Activated naive CD4-positive, alpha-beta T cell treated with anti-CD3 and anti-CD28 coated beads, Interleukin-2, amount 50 U/mL, for 24 hours (primary cell): ENCODE measurements at regions not wholly inside any gene's neighbourhood (a gene's known extent, or its start where the extent isn't known, plus 50 kb on each side); places are given as distances from the start of the nearest gene placed in this dataset.
"Not testable (repeated sequence)": the region's sequence is repeated elsewhere in the genome, so short reads cannot be mapped to it uniquely, and the experiment has no call there.

Source experiments
- H3K27ac Mint-ChIP-seq: one replicate; pipeline ENCODE4 v1.8.0; 2021; ENCODE audit warnings: mild to moderate bottlenecking, mixed read lengths
- H3K27me3 Mint-ChIP-seq: one replicate; pipeline ENCODE4 v1.8.0; 2021; ENCODE audit warnings: mixed read lengths
- H3K36me3 Mint-ChIP-seq: one replicate; pipeline ENCODE4 v1.8.0; 2021; ENCODE audit warnings: mixed read lengths
- H3K4me1 Mint-ChIP-seq: one replicate; pipeline ENCODE4 v1.8.0; 2021; ENCODE audit warnings: mixed read lengths
- H3K4me3 Mint-ChIP-seq: one replicate; pipeline ENCODE4 v1.8.0; 2021; ENCODE audit warnings: mild to moderate bottlenecking, mixed read lengths
- H3K9me3 Mint-ChIP-seq: one replicate; pipeline ENCODE4 v1.8.0; 2021; ENCODE audit warnings: mixed read lengths

- Mint-ChIP-seq H3K9me3 (peaks cover 11% of the 10 kb centered on the region), H3K36me3 (no peaks in the 10 kb centered on the region), H3K27me3 (no peaks in the 10 kb centered on the region), H3K4me1 (no peaks in the 10 kb centered on the region), H3K27ac (no peak overlapping the region), H3K4me3 (no peak overlapping the region)
These were observed 797.3 kb upstream of the FRG1 start for GRCh38 chr4:189143263-189143952.

DNA sequence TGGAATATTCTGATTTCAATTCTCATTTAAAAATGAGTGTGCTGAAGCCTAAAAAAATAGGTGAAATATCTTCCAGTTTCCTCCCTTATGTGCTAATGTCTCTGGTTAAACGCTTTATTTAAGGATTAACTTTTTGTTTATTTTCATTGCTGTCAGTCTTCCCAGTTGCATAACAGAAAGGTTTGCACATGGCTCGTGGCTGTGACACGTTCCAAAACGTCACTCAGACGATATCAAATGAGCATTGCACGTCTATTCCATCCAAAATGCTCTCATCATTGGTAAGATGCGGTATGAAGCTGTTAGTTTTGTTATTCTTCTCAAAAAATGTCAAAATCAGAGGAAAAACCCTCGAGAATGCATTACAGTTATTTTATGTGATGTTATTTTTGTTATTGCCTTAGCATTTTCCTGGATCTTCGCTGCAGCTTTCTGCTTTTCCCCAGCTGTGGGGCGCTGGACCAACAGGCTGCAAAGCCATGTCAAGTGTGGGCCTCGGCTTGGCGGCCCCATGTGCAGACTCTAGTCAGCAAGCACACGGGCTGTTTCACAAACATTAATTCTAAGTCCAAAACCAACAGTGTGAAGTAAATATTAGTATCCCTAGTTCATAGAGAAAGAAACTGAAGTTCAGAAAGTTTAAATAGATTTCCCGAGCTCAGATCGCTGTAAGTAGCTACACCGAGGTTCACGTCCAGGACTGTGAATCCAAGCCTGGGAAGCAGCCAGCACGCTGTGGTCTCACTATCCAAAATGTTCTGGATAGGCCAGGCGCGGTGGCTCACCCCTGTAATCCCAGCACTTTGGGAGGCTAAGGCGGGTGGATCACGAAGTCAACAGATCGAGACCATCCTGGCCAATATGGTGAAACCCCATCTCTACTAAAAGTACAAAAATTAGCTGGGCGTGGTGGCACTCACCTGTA lies 793.4 kb upstream of the FRG1 start:
- no peak overlapping the region for H3K27ac Mint-ChIP-seq
- no peaks in the 10 kb centered on the region for H3K4me1 Mint-ChIP-seq
- H3K36me3 Mint-ChIP-seq: no peaks in the 10 kb centered on the region
- peaks cover 13% of the 10 kb centered on the region for H3K9me3 Mint-ChIP-seq
- H3K4me3 Mint-ChIP-seq: no peak overlapping the region
- H3K27me3 Mint-ChIP-seq: no peaks in the 10 kb centered on the region

- H3K27ac Mint-ChIP-seq, H3K4me1 Mint-ChIP-seq, H3K4me3 Mint-ChIP-seq, H3K27me3 Mint-ChIP-seq, H3K36me3 Mint-ChIP-seq: not testable (repeated sequence)
- H3K9me3 Mint-ChIP-seq: peaks cover 16% of the 10 kb centered on the region
These were observed 785.6 kb upstream of the FRG1 start for GRCh38 chr4:189155083-189155482.

DNA sequence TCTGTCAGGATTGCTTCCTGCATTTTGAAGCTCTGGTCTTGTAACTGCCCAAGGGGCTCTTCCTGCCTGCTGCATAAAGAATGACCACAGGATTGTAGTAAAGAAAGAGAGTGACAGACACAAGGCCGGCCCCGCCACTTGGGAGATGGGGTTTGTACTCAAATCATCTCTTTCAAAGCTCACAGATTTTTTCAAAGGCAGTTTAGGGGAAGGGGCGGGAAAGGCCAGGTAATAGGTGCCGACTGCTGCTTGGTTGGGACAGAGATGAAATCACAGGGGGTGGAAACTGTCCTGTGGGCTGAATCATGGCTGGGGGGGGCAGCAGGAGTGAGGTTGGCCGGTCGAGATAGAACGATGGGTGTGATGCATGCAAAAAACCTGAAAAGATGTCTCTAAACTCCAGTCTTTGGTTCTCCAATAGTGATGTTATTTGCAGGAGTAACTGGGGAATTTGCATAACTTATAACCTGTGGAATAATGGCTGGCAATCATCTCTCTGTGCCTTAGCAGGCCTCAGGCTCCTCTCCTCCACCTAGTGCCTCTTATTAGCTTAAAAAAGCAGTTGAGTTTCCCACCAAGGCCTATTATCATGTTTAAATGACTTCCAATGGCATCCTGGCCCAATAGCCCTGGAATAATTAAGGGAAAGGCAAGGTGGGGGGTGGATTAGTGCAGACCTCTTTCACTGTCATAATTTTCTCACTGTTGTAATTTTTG lies 778.4 kb upstream of the FRG1 start:
- H3K4me3 Mint-ChIP-seq: no peak overlapping the region
- H3K36me3 Mint-ChIP-seq: no peaks in the 10 kb centered on the region
- H3K27ac Mint-ChIP-seq: no peak overlapping the region
- H3K9me3 Mint-ChIP-seq: peaks cover 10% of the 10 kb centered on the region
- H3K4me1 Mint-ChIP-seq: no peaks in the 10 kb centered on the region
- no peaks in the 10 kb centered on the region for H3K27me3 Mint-ChIP-seq

GRCh38 chr4:189162888-189163287 lies 777.8 kb upstream of the FRG1 start:
- Mint-ChIP-seq H3K27ac (no peak overlapping the region), H3K36me3 (no peaks in the 10 kb centered on the region), H3K4me3 (no peak overlapping the region), H3K9me3 (peaks cover 9% of the 10 kb centered on the region), H3K4me1 (no peaks in the 10 kb centered on the region), H3K27me3 (no peaks in the 10 kb centered on the region)

DNA sequence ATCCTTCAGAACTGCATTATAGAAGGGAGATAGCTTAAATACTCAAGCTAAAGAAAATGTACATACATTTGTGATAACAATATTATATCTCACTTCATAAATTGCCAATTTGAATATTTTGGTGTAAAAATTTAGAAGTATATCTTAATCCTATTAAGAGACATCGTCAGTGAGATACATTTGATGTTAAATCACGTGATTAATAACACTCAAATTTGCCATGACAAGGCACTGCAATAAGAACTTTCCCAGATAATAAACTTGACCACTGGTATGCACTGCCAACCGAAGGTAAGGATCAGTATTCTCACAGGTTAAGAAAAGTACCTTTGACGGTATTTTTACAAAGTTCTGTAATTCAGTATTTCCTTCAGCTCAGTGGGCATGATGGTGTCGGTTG lies 764.7 kb upstream of the FRG1 start:
- H3K4me3 Mint-ChIP-seq: no peak overlapping the region
- H3K27ac Mint-ChIP-seq: no peak overlapping the region
- H3K9me3 Mint-ChIP-seq: peaks cover 16% of the 10 kb centered on the region
- H3K4me1 Mint-ChIP-seq: no peaks in the 10 kb centered on the region
- no peaks in the 10 kb centered on the region for H3K27me3 Mint-ChIP-seq
- no peaks in the 10 kb centered on the region for H3K36me3 Mint-ChIP-seq

DNA sequence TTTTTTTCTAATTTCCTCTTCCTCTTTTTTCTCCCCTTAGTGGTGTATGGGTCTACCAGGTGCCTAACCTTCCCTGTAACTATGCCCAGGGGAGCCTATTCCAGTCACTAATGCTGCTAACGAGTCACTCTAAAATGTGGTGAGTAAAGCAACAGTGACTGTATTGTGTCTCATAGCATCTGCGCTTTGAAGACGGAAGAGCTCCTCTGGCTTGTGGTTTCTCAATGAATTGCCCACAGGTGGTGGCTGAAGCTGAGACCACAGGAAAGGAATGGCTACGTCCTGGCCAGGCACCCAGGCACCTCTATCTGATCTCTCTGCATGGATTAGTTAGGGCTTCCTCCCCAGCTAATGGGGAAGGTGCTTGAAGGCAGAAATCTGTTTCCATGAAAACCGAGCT lies 763.5 kb upstream of the FRG1 start:
- H3K9me3 Mint-ChIP-seq: peaks cover 20% of the 10 kb centered on the region
- no peaks in the 10 kb centered on the region for H3K36me3 Mint-ChIP-seq
- H3K27me3 Mint-ChIP-seq: no peaks in the 10 kb centered on the region
- no peak overlapping the region for H3K4me3 Mint-ChIP-seq
- no peak overlapping the region for H3K27ac Mint-ChIP-seq
- no peaks in the 10 kb centered on the region for H3K4me1 Mint-ChIP-seq

DNA sequence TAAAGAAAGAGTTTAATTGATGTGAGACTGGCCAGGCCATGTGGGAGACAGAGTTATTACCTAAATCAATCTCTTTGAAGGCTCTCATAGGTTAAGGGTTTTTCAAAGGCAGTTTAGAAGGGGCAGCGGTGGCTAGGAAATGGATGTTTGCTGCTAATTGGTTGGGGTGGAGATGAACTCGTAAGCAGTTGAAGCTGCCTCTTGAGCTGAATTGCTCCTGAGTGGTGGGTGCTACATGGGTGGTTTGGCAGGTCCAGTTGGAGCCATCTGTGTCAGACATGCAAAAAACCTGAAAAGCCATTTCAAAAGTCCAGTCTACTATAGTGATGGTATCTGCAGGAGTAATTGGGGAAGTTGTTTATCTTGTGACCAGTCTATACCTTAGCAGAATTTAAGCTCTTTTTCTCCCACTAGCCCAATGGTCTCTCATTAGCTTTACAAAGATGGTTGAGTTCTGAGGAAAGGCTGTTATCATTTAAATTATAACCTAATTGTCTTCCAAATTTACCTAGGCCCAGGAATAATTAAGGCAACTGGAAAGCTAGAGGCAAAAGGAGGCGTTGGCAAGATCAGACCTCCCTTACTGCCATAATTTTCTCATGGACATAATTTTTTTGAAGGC lies 762.4 kb upstream of the FRG1 start:
- peaks cover 20% of the 10 kb centered on the region for H3K9me3 Mint-ChIP-seq
- no peak overlapping the region for H3K27ac Mint-ChIP-seq
- H3K4me1 Mint-ChIP-seq: no peaks in the 10 kb centered on the region
- no peaks in the 10 kb centered on the region for H3K36me3 Mint-ChIP-seq
- no peaks in the 10 kb centered on the region for H3K27me3 Mint-ChIP-seq
- no peak overlapping the region for H3K4me3 Mint-ChIP-seq

DNA sequence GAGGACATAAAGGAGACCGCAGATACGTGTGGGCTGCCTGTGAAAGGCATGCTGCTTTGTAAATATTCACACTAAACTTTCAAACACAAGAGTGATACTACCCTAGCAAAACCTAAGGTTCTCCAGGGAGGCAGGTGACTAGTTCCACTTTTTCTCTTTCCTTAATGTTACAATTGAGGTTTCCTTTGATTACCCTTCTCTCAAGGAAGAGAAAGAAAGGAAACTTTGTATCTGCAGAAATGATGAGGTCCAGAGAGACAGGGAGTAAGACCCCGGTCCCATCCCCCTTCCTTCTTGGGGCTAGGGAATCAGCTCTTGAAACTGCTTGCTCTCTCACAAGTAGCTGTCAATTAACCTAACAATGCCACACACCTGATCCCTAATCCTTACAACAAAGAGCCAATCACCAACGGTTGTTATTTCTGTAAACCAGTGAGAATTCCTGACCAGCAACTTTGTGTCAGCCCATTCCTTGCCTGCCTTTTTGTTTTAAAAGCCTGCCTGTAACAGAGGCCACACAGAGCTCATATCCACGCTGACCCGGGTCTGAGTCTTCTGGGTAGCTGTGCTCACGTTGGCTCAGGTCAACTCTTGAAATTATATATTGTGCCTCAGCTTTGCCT lies 754.8 kb upstream of the FRG1 start:
- Mint-ChIP-seq H3K4me3 (no peak overlapping the region), H3K27ac (no peak overlapping the region), H3K36me3 (no peaks in the 10 kb centered on the region), H3K4me1 (no peaks in the 10 kb centered on the region), H3K9me3 (peaks cover 14% of the 10 kb centered on the region), H3K27me3 (no peaks in the 10 kb centered on the region)

DNA sequence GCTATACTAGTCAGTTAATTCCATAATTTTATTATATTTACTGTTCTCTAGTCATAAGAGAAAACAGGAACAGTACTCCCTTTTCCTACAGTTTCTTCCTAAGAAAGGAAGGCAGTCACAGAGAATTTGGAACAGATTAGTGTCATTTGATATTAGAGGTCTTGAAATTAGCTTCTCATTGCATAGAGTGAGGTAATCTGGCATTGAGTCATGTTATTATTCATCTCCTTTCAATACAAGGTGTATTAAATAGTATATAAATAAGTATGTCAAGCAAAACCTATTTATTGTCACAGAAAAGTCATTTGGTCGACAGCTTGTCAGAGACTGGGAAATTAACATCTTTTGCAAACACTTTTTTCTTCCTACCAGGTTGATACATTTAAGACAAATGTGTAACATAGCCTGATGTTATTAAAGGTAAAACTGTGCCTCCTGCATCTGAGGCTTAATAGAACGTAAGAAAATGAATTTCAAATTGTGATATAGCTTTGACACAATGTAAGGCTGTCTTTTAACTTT lies 753.1 kb upstream of the FRG1 start:
- no peaks in the 10 kb centered on the region for H3K36me3 Mint-ChIP-seq

DNA sequence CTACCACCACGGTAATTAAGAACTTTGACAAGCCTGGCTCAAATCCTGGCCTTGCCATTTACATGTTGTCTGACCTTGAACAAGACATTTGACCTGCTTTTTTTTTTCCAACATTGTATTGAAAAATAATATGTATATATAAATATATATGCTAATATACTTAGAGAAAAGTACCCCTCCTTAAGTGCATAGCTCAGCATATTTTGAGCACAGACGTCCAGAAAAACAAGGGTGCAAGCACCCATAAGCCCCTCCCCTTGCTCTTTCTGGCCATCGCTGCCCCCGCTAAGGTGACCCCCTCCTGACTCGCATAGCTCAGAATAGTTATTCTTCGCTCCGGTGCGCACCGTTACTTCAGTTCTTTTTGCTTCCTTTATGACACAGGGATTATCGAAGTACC lies 742.0 kb upstream of the FRG1 start:
- H3K4me3 Mint-ChIP-seq: no peak overlapping the region
- no peaks in the 10 kb centered on the region for H3K27me3 Mint-ChIP-seq
- peaks cover 5% of the 10 kb centered on the region for H3K4me1 Mint-ChIP-seq

More for the DNA sequence above, 753.1 kb upstream of the FRG1 start:
- Mint-ChIP-seq H3K27me3 (no peaks in the 10 kb centered on the region), H3K4me1 (no peaks in the 10 kb centered on the region), H3K27ac (no peak overlapping the region), H3K4me3 (no peak overlapping the region), H3K9me3 (peaks cover 11% of the 10 kb centered on the region)

DNA sequence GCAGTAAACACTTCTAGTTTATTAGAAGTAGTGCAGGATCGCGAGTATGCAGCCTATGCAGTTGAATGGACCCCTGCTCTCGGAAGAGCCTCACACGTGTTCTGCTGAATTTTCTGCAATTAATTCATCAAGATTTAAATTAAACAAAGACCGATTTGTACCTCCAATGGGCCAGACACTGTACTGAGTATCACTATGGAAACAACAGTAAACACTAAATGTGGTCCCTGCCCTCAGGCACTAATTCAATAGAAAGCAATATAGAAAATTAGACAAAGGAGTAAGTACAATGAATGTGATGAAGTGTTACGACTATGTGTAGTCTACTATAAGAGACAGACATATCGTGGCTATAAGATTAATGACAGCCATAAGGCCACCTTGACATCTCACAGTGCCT lies 740.3 kb upstream of the FRG1 start:
- H3K4me3 Mint-ChIP-seq: no peak overlapping the region
- H3K27ac Mint-ChIP-seq: no peak overlapping the region
- H3K9me3 Mint-ChIP-seq: no peaks in the 10 kb centered on the region
- peaks cover 5% of the 10 kb centered on the region for H3K4me1 Mint-ChIP-seq
- H3K27me3 Mint-ChIP-seq: peaks cover 1% of the 10 kb centered on the region
- H3K36me3 Mint-ChIP-seq: no peaks in the 10 kb centered on the region

More for the DNA sequence above, 742.0 kb upstream of the FRG1 start:
- Mint-ChIP-seq H3K27ac (no peak overlapping the region), H3K9me3 (peaks cover 1% of the 10 kb centered on the region), H3K36me3 (no peaks in the 10 kb centered on the region)

GRCh38 chr4:189202182-189202868 lies 738.3 kb upstream of the FRG1 start:
- peaks cover 5% of the 10 kb centered on the region for H3K4me1 Mint-ChIP-seq
- H3K9me3 Mint-ChIP-seq: no peaks in the 10 kb centered on the region
- no peak overlapping the region for H3K4me3 Mint-ChIP-seq
- no peaks in the 10 kb centered on the region for H3K36me3 Mint-ChIP-seq
- H3K27ac Mint-ChIP-seq: no peak overlapping the region
- H3K27me3 Mint-ChIP-seq: peaks cover 1% of the 10 kb centered on the region

DNA sequence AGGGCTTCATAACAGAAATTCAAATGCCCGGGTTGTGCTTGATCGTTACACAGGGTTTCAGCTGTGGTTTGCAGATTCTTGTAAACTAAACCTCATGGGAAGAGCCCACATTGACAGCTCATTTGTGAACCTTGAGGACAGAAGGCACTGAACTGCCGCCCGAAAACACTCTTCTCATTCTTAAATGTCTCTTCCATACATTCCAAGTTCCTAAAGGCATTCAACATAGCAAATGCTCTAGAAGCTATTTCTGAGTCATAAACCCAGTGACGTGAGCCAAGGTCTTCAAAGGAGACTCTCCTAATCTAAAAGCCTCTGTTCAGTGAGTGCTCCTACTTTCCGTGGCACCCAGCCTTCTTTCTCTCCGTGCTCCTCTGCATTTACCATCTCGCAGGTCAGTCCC lies 737.8 kb upstream of the FRG1 start:
- Mint-ChIP-seq H3K4me3 (no peak overlapping the region), H3K4me1 (peaks cover 5% of the 10 kb centered on the region), H3K36me3 (no peaks in the 10 kb centered on the region), H3K27ac (no peak overlapping the region), H3K9me3 (no peaks in the 10 kb centered on the region), H3K27me3 (peaks cover 1% of the 10 kb centered on the region)
